GM12878 (cell line): ENCODE measurements at regions not wholly inside any gene's neighbourhood (a gene's known extent, or its start where the extent isn't known, plus 50 kb on each side); places are given as distances from the start of the nearest gene placed in this dataset.

Experiments
- CEBPB ChIP-seq, 2 experiments: fragments of 150-350 bp in 1 of 2; IDR thresholded peaks; 2 replicates each; pipeline ENCODE4 v1.6.1; 2012 to 2014; ENCODE audit warnings: low read depth in 2 of 2, low read length in 2 of 2, borderline replicate concordance in 1 of 2, inconsistent platforms in 1 of 2
- CTCF ChIP-seq, 3 experiments: IDR thresholded peaks in 2 of 3; conservative IDR thresholded peaks in 1 of 3; 2 replicates each; pipeline ENCODE4 v1.5.1; 2011; ENCODE audit warnings: low read depth in 3 of 3, low read length in 3 of 3, mild to moderate bottlenecking in 3 of 3, control low read depth in 2 of 3, moderate library complexity in 2 of 3, inconsistent platforms in 1 of 3, mixed read lengths in 1 of 3; ENCODE audit not compliant: control insufficient read depth in 2 of 3, insufficient read depth in 1 of 3; ENCODE audit errors: extremely low read depth in 1 of 3
- EZH2 ChIP-seq: IDR thresholded peaks from 2 replicates; pipeline ENCODE4 v1.6.1; 2012; ENCODE audit warnings: low read depth, mild to moderate bottlenecking, control low read depth, inconsistent platforms, low read length, borderline replicate concordance; ENCODE audit not compliant: control insufficient read depth
- HDAC6 ChIP-seq: fragments of 200-600 bp; sonication (generic); IDR thresholded peaks from one replicate; pipeline ENCODE4 v1.8.0; 2017; ENCODE audit warnings: antibody characterized with exemption; ENCODE audit not compliant: unreplicated experiment
- NFIC ChIP-seq: IDR thresholded peaks from 2 replicates; pipeline ENCODE4 v1.6.1; 2012; ENCODE audit warnings: low read depth, mild to moderate bottlenecking, inconsistent platforms, low read length, moderate library complexity
- NRF1 ChIP-seq: conservative IDR thresholded peaks from 2 replicates; pipeline ENCODE4 v1.6.1; 2011; ENCODE audit warnings: mild to moderate bottlenecking, low read depth, low read length, improper control_type of control experiment
- PKNOX1 ChIP-seq: fragments of 450-650 bp; IDR thresholded peaks from 2 replicates; pipeline ENCODE4 v1.6.1; 2016; ENCODE audit warnings: mild to moderate bottlenecking
- POLR2A ChIP-seq: IDR thresholded peaks from 2 replicates; pipeline ENCODE4 v1.6.1; 2011; ENCODE audit warnings: low read depth, mild to moderate bottlenecking, low read length
- SMC3 ChIP-seq: IDR thresholded peaks from 2 replicates; pipeline ENCODE4 v1.6.1; 2011; ENCODE audit warnings: low read length, improper control_type of control experiment, borderline replicate concordance
- TCF12 ChIP-seq: IDR thresholded peaks from 2 replicates; pipeline ENCODE4 v1.6.1; 2011; ENCODE audit warnings: low read depth, mild to moderate bottlenecking, low read length
- ZBED1 ChIP-seq: IDR thresholded peaks from 2 replicates; pipeline ENCODE4 v1.6.1; 2016; ENCODE audit warnings: borderline replicate concordance
- ZNF622 ChIP-seq: fragments of 450-650 bp; IDR thresholded peaks from 2 replicates; pipeline ENCODE4 v1.6.1; 2017; ENCODE audit warnings: mild to moderate bottlenecking, inconsistent platforms
- TF ChIP-seq, protein P1 (sequence below): IDR thresholded peaks from 2 replicates; pipeline ENCODE4 v1.6.1; 2012; ENCODE audit warnings: low read length, inconsistent platforms

DNA sequence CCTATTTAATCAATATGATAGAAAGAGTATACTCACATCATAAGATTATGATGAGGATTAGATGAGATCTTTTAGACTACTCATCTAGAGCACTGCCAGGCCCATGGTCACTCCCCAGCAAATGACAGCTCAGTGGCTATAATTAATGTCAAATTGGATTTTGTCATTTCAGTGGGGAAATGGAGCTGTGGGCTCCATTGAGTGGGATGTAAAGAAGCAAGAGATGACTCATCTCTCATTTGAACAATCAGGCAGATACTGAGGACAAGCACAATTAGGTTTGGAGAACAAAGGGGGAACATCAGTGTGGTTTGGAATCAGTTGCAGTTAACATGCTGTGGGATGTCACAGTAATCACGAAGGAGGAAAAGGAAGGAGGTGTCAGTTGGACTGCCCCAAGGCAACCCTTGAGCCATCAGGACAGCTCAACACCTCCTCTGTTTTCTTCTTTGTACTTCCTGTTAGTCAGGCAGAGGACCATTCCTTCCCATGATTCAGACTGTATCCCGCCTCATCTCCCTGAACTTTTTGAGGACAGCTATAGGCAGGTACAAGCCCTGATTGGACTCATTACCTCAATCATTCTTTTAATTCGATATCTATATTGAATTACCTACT, 473.7 kb upstream of the ISX start:
- TF ChIP-seq ZBED1 (no peak), POLR2A (no peak), CTCF (IDR thresholded peaks at IDR 0.05 in 2 of 3, conservative IDR thresholded peaks at IDR 0.05 in 1 of 3; ENCODE audit: control insufficient read depth in 2 of 3, extremely low read depth in 1 of 3, insufficient read depth in 1 of 3, low read depth in 3 of 3, low read length in 3 of 3) (no peak), TCF12 (no peak), PKNOX1 (no peak), NFIC (no peak), HDAC6 (no peak), ZNF622 (no peak), EZH2 (no peak), CEBPB (IDR thresholded peaks at IDR 0.05; ENCODE audit: borderline replicate concordance in 1 of 2, low read depth in 2 of 2, low read length in 2 of 2) (no peak), NRF1 (no peak), SMC3 (no peak)
- TF ChIP-seq, protein P1, sequence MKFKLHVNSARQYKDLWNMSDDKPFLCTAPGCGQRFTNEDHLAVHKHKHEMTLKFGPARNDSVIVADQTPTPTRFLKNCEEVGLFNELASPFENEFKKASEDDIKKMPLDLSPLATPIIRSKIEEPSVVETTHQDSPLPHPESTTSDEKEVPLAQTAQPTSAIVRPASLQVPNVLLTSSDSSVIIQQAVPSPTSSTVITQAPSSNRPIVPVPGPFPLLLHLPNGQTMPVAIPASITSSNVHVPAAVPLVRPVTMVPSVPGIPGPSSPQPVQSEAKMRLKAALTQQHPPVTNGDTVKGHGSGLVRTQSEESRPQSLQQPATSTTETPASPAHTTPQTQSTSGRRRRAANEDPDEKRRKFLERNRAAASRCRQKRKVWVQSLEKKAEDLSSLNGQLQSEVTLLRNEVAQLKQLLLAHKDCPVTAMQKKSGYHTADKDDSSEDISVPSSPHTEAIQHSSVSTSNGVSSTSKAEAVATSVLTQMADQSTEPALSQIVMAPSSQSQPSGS: no peak
